DMS 273 (cell line): ENCODE measurements at regions not wholly inside any gene's neighbourhood (a gene's known extent, or its start where the extent isn't known, plus 50 kb on each side); places are given as distances from the start of the nearest gene placed in this dataset.
A peak's percentile ranks its signal among the peaks of the same experiment; 100 is the strongest.

Source experiments
- DNase-seq: peaks from one replicate; lab custom pipeline; 2025; ENCODE audit not compliant: unreplicated experiment; lab: John Stamatoyannopoulos, UW

GRCh38 chr3:17995769-17996168 is 253.3 kb upstream of the TBC1D5 start:
- DNase-seq = peak; percentile 0

GRCh38 chr3:17994167-17994566 is 251.7 kb upstream of the TBC1D5 start:
- DNase-seq = no peak

GRCh38 chr3:17990390-17990789 is 248.0 kb upstream of the TBC1D5 start:
- DNase-seq = no peak

- no peak for DNase-seq
Observed at GRCh38 chr3:17986348-17986816, 244.0 kb upstream of the TBC1D5 start.

- DNase-seq = no peak
Observed at GRCh38 chr3:17985658-17986347, 243.4 kb upstream of the TBC1D5 start.

- DNase-seq = no peak
Observed at GRCh38 chr3:17983106-17983505, 240.7 kb upstream of the TBC1D5 start.

- DNase-seq = no peak
Observed at GRCh38 chr3:17982211-17982880, 239.9 kb upstream of the TBC1D5 start.

GRCh38 chr3:17980863-17981262 is 238.4 kb upstream of the TBC1D5 start:
- no peak for DNase-seq

- DNase-seq = no peak
Observed at GRCh38 chr3:17979911-17980310, 237.5 kb upstream of the TBC1D5 start.

GRCh38 chr3:17979252-17979651 is 236.8 kb upstream of the TBC1D5 start:
- no peak for DNase-seq

GRCh38 chr3:17974206-17974841 is 231.9 kb upstream of the TBC1D5 start:
- DNase-seq = no peak

GRCh38 chr3:17972959-17973906 is 230.8 kb upstream of the TBC1D5 start:
- DNase-seq = no peak

- DNase-seq = no peak
Observed at GRCh38 chr3:17972476-17972875, 230.0 kb upstream of the TBC1D5 start.

GRCh38 chr3:17972030-17972429 is 229.6 kb upstream of the TBC1D5 start:
- no peak for DNase-seq

GRCh38 chr3:17969985-17970568 is 227.6 kb upstream of the TBC1D5 start:
- no peak for DNase-seq

GRCh38 chr3:17969244-17969643 is 226.8 kb upstream of the TBC1D5 start:
- DNase-seq = no peak

- DNase-seq = no peak
Observed at GRCh38 chr3:17967953-17968607, 225.6 kb upstream of the TBC1D5 start.

GRCh38 chr3:17967111-17967510 is 224.7 kb upstream of the TBC1D5 start:
- DNase-seq = no peak

GRCh38 chr3:17965331-17965730 is 222.9 kb upstream of the TBC1D5 start:
- no peak for DNase-seq

- no peak for DNase-seq
Observed at GRCh38 chr3:17964108-17964507, 221.7 kb upstream of the TBC1D5 start.
